ENCODE measurements at regions not wholly inside any gene's neighbourhood (a gene's known extent, or its start where the extent isn't known, plus 50 kb on each side); places are given as distances from the start of the nearest gene placed in this dataset.
"Not testable (repeated sequence)": the region's sequence is repeated elsewhere in the genome, so short reads cannot be mapped to it uniquely, and the experiment has no call there.

DNA sequence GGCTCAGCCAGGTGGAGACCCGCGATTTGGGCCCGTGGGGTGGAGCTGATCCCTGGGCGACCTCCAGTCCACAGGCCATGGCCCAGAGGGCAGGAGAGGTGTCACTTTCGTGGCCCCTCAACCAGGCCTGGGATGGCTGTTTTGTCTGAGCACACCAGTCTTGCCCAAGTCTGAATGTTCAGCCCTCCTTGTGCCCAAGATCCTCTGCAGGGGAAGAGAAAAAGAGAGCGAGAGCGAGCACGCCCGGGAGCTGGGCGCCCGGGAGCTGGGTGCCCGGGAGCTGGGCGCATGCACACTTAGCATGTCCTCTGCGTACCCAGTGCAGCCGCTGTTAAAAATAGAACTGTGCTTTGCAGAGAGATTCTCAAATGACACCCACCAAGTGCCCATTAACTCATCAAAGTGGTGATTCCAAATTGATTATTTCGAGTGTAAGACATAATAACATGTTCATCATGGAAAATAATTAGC, 403.3 kb upstream of the TNRC6C start:
- DNase-seq (ENCODE audit: low spot score): no peak

DNA sequence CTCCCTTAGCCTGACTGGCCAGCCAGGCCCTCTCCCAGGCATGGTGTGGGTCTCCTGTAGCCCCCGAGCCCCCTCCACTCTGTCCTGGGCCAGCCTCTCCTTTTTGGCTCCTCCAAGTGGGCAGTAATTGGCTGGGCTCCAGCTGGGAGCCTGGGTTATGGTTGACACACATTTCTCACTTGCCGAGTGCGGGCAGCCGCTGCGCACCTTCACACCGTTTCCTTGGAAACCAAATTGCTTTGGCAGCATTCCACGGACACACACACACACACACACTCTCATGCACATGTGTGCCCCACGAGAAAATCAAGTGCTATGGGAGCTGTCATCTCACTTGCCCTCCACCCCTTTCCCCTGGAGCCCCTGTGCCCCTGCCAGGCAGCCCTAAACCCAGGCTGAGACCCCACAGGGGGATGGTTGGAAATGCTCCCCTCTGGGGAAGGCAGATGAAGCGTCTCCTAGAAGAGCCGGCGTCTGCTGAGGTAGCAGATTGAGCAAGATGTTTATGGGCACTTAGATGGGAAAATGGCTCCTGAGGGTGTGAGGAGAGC, 402.7 kb upstream of the TNRC6C start:
- peak; percentile 64 for DNase-seq (ENCODE audit: low spot score)

- no peak for DNase-seq (ENCODE audit: low spot score)
These were observed 402.0 kb upstream of the TNRC6C start for GRCh38 chr17:77556383-77557061.

- peak; percentile 29 for DNase-seq (ENCODE audit: low spot score)
These were observed 399.5 kb upstream of the TNRC6C start for GRCh38 chr17:77558846-77559626.

GRCh38 chr17:77560381-77560780, 398.1 kb upstream of the TNRC6C start:
- DNase-seq (ENCODE audit: low spot score): no peak

DNA sequence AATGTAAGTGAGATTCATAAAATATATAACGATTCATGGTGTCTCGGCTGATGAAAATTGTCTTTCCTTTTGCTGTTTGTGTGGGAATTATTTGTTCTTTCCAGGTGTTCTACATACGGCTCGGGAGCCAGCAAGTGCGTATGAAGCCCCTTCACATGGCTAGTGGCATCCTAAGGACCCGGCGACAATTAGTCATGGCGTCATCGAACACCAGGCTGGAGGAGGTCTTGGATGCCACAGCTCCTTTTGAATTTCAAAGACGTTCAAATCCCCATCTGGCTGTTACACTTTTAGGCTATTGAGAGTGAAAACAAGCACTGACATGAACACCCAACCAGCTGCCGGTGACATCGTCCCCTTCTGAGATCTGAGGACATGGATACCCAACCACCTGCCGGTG, 397.7 kb upstream of the TNRC6C start:
- no peak for DNase-seq (ENCODE audit: low spot score)

- not testable (repeated sequence) for DNase-seq (ENCODE audit: low spot score)
These were observed 396.1 kb upstream of the TNRC6C start for GRCh38 chr17:77562361-77562760.

- DNase-seq (ENCODE audit: low spot score): no peak
These were observed 394.9 kb upstream of the TNRC6C start for GRCh38 chr17:77563439-77564102.

- no peak for DNase-seq (ENCODE audit: low spot score)
These were observed 394.1 kb upstream of the TNRC6C start for GRCh38 chr17:77564278-77564920.

- DNase-seq (ENCODE audit: low spot score): no peak
These were observed 393.3 kb upstream of the TNRC6C start for GRCh38 chr17:77565166-77565565.

GRCh38 chr17:77566151-77566550, 392.4 kb upstream of the TNRC6C start:
- no peak for DNase-seq (ENCODE audit: low spot score)

GRCh38 chr17:77566566-77567138, 391.9 kb upstream of the TNRC6C start:
- no peak for DNase-seq (ENCODE audit: low spot score)

DNA sequence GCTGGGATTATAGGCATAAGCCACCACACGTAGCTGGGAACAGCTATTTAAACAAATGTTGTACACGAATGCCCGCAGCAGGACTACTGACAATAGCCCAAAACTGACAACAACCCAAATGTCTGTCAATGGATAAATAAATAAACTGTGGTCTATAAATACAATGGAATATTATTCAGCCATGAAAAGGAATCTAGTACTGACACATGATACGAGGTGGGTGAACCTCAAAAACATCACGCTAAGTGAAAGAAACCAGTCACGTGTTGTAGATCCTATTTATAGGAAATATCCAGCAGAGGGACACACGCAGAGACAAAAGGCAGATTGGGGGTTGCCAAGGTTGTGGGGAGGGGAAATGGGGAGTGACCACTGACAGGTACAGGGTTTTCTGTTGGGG, 390.0 kb upstream of the TNRC6C start:
- no peak for DNase-seq (ENCODE audit: low spot score)

DNA sequence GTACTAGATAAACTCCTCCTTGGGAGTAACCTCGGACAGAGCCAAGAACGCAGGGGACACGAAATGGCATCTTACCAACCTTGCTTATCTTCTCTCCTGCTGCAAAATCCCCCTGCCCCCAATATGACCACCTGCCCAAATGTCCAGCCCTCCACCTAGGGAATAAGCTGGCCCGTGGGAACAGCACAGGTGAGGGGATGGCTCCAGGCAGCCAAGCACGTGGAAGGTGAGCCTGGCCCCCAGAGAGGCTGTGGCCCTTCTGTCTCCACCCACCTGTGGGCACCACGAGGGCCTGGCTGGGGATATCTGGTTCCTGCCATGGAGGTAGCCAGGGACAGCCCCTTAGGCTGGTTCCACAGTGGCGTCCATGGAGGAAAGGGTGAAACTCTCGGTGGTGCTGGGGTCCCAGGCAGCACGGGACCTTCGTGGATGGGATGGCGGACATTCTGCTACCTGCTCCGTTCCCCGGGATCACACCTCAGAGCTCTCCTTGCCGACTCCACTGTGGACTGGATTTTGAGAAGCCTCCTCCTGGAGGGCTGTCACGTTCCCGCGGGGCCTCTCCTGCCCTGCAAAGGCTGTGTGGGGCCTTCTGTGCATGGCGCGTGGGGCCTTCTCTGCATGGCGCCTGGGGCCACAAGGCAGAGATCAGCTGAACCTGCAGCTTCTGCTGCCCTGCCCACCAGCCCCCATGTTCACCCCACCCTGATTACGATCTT, 388.5 kb upstream of the TNRC6C start:
- no peak for DNase-seq (ENCODE audit: low spot score)

DNA sequence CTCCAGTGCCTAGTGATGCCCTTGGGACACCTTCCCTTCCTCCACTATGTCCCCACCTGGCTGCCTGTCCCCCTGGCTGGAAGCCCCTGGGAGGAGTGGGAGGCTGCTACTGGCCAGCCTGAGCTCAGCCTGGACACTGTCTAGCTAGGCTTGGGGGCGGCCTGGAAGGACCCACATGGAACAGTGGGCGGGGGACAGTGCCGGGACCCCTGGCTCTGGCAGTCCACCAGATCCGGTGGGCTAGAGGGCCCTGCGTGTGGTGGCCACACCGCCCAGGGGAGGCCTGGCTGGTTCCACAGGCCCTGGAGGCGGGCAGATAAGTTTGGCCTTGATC, 388.0 kb upstream of the TNRC6C start:
- no peak for DNase-seq (ENCODE audit: low spot score)

GRCh38 chr17:77571155-77571981, 387.1 kb upstream of the TNRC6C start:
- no peak for DNase-seq (ENCODE audit: low spot score)

DNA sequence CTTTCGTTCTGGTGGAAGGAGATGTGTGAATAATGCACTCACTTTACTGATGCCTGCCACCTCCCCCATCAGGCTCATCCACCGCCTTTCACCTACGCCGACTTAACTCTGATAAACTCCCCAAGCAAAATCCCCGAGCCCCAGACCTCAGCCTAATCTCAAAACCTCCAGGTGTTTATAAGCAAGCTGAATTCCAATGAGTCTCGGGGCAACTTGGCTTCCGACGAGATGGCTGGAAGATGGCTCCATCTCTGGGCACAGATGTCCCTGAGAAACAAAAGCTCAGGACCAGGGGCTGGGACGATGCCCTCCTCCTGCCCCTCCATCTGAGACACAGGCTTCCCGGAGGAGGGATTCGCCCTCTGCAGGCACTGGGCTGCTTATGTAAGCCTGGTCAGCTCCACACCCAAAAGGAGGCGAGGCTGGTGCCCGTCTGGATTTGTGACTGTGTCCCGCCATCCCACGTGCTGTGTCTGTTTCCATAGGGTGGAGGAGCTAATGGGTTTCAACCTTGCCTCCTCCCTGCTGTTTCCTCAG, 386.4 kb upstream of the TNRC6C start:
- DNase-seq (ENCODE audit: low spot score): no peak

- DNase-seq (ENCODE audit: low spot score): no peak
These were observed 385.7 kb upstream of the TNRC6C start for GRCh38 chr17:77572851-77573250.

DNA sequence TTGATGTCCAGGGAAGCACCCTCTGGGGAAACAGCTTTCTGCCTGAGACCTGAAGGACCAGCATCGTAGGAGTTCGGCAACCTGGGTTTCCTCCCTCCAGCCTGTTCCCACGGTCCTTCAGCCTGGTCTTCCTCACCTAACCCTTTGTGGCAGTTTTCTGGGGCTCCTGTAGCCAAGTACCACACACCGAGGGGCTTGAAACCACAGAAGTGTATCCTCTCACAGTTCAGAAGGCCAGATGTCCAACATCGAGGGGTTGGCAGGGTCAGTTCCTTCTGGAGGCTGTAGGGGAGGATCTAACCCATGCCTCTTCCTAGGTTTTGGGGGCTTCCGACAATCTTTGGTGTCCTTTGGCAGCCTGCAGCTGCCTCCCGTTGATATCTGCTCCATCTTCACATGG, 381.0 kb upstream of the TNRC6C start:
- DNase-seq (ENCODE audit: low spot score): no peak

- no peak for DNase-seq (ENCODE audit: low spot score)
These were observed 379.4 kb upstream of the TNRC6C start for GRCh38 chr17:77579131-77579530.

Measured in kidney tubule cell (primary cell).